GM21367 (cell line): ENCODE measurements at regions not wholly inside any gene's neighbourhood (a gene's known extent, or its start where the extent isn't known, plus 50 kb on each side); places are given as distances from the start of the nearest gene placed in this dataset.
"Not testable (repeated sequence)": the region's sequence is repeated elsewhere in the genome, so short reads cannot be mapped to it uniquely, and the experiment has no call there.

Source experiments
- ATAC-seq: cut with Tn5 transposase; IDR thresholded peaks from one replicate; pipeline ENCODE4 v1.9.1; 2021; ENCODE audit not compliant: unreplicated experiment

DNA sequence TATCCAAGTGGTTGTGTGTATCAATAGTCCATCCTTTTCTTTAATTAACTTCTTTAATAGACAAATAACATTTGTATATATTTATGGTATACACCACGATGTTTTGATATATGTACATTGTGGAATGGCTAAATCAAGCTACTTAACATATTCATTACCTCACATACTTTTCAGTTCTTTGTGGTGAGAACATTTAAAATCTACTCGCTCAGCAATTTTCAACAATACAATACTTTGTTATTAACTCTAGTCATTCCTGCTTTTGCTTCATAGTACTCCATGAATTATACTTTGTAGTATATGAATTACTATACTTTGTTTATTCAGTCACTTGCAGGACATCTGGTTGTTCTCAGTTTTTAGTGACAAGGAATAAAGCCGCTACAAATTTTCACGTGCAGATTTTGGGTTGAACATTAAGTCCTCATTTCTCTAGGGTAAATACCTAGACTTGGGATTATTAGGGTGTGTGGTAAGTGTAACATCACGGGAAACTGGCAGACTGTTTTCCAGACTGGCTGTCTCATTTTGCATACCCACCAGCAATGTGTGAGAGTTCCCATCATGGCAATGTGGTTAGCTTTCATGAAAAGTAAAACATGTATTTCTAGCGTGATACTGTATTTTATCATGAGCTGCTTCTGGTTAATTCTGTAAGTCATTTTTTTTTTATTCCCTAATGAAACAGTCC lies 354.4 kb upstream of the WWC1 start:
- no peak for ATAC-seq

DNA sequence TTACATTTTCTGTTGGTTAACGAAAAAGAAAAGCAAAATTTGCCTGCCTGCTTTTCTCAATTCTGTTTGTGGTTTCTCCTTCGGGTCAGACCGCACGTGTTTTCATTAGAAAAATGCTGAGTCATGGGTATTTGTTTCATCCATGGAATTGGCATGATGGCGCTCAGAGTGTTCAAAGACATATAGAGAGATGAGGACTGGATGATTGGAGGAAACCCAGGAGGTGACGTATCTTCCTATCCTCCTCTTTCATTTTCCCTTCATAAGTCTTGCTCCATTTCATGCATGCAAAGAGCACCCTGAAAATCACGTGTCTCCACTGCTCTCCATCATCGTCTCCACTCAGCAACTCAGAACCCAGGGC lies 353.8 kb upstream of the WWC1 start:
- ATAC-seq, result no peak

DNA sequence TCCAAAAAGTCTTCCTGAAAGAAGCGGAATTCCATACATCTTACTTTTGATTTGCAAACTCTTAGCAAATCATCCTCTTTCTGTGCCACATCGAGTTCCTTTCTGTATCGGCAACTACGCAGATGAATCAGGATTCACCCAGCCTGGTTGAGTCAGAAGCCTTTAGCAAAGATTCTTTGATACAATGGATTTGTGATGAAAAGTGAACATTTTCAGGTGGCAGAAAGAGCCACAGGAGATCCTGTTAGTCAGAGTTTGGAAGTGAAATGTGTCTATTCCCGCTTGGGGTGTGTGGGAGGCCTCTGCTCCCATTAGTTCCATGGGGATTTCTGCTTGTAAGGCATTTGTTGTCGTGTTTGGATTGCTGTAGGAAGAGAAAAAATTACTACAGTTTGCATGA lies 351.8 kb upstream of the WWC1 start:
- no peak for ATAC-seq

DNA sequence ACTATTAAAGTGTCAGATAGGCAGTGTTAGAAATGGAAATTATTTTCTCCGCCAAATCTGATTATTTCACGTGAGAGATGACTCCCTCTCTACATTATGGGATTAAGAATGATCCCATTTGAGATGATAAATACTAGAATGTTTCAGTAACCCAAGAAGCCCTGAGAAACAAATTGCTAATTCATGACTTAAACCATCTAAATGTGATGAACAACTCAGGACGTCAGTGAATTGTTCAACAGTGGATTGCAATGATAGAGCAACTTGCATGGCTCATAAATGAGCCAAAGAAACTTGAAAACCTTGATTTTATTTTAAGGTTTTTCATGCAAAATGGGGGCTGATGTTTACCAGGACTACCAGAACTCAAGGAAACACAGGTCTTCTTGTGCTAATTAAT lies 350.5 kb upstream of the WWC1 start:
- ATAC-seq, result no peak

DNA sequence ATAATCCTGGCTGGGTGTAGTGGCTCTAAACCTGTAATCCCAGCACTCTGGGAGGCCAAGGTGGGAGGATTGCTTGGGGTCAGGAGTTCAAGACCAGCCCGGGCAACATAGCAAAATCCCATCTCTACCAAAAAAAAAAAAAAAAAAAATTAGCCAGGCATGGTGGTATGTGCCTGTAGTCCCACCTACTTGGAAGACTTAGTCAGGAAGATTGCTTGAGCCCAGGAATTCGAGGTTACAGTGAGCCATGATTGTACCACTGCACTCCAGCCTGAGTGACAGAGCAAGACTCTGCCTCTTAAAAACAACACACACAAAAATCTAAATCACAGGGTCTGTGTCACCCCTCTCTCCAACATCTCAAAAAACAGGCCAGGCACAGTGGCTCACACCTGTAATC lies 349.9 kb upstream of the WWC1 start:
- ATAC-seq, result not testable (repeated sequence)

DNA sequence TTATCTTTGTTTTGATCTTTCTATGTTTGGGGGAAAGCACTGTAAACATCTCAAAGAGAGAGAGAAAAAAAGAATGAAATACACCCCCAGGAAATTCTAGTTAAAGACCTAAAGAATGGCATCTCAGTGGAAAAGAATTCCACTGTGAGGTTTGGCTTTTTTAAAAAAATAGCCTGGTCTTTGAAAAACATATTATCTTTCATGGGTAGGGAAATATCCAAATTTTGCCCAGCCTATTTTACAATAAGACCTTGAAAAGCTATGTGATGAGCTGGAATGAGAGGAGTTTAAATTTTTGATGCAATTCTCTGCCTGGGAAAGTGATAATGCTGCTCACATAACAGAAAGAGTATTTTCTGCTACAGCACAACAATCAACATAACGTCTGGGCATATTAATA lies 348.1 kb upstream of the WWC1 start:
- no peak for ATAC-seq

DNA sequence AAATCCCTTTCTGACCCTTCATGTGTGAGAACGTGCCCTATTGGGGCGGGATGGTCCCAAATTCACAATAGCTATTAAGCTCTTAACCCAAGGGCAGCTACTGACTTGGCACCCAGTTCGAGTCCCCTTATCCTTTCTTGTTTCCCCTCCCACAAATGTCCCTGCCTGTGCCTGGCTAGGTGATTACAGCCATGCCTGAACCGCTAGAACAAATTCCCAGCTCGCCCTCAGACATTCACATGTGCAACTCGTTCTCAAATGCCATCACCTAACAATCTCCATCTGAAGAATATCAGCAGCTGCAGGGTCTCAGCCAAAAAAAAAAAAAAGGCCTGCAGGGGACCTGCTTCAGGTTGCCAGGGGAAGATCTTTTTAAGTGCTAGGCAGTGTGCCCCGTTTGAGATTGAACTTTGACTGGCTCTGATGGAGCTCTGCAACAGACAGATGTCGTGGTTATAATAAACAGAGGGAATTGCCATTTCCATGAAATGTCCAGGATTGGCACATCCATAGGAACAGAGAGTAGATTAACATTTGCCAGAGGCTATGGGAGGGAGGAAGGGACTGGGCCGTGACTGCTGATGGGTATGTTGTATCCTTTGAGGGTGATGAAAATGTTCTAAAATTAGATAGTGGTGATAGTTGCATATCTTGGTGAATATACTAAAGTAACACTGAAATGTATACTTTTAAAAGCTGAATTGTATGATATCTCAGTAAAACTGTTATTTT lies 347.2 kb upstream of the WWC1 start:
- ATAC-seq, result no peak

DNA sequence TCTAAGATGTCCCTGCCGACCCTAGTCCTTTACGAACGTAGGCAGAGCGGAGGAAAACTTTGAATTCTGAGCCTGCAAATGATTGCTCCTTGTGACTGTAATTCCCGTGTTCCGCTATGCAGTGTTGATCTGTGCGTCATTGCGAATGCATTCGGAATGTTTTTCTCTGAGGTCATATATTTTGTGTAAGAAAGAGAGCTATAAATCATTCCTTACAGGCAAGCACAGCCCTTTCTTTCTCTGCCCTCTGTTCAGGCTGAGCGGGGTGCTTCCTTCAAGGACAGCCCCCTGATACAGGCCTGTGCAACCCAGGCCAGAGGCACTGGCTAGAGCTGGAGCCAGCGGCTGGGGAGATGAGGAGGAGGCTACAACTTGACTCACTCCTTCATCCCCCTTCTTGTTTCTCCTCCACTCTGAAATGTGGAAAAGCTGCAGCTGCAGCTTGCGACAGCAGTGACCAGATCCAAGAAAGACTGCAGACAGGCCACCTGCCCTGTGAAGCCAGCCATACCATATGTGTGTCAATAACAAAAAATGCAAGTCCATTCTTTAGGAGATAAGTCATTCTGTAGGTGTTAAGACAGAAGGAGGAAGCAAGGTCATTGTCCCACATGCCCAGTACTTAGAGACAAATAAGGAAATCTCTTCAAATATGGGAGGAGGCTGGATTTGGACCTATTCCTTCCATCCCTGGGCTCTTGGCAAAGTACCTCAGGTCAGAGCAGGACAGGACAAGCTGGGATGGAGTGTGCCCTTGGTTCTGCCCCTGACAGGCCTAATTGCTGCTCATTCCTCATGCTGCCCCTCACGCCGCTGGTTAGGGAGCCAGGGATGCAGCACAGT lies 345.7 kb upstream of the WWC1 start:
- no peak for ATAC-seq

DNA sequence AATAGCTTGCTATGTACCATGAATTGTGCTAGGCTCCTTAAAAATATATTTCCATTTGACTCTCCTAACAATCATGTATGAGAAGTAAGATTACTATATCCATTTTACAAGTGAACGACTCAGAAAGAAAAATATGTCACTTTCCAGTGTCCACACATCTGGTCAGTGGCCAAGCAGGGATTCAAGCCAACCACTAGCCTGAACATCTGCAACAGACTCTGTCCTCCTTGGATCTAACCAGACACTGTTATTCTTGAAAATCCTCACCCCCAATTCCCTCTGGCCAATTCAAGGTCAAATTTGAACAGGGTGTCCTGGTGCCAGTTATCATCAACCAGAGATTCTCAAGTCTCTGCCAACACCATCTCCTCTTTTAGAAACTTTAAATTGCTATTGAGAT lies 344.1 kb upstream of the WWC1 start:
- ATAC-seq, result no peak

DNA sequence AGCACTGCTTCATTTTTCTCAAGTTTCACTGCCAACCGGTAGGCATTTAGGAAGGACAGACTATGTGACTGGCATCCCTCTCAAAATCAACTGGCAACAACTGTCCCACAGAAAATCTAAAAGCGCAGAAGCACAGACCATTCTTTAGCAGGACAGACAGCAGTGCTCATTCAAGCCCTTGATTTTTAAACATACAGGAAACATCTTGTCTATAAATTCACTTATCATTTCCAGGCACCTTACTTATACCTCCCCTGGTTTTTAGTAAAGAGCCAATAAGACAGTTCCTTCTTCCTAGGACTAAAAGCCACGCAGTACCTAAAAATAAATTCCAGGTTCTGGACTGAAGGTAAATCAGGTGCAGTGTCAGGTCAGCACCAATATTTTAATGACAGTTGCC lies 343.2 kb upstream of the WWC1 start:
- ATAC-seq, result no peak

DNA sequence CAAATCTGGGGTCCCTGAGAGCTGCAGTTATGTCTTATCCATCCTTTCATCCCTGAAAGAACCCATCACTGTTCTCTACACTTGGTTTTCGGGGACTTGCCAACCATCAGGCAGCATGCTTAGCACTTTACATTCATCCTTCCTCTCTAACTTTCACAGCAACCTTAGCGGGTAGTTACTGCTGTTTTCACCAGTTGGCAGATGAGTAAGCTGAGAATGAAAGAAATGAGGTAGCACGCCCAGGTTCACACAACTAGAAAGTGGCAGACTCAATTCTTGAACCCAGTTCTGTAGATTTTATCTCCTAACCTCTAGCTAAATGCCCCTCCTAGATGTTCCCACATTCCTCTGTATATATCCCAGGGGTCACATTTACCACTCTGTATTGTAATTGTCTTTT lies 342.0 kb upstream of the WWC1 start:
- ATAC-seq, result no peak

DNA sequence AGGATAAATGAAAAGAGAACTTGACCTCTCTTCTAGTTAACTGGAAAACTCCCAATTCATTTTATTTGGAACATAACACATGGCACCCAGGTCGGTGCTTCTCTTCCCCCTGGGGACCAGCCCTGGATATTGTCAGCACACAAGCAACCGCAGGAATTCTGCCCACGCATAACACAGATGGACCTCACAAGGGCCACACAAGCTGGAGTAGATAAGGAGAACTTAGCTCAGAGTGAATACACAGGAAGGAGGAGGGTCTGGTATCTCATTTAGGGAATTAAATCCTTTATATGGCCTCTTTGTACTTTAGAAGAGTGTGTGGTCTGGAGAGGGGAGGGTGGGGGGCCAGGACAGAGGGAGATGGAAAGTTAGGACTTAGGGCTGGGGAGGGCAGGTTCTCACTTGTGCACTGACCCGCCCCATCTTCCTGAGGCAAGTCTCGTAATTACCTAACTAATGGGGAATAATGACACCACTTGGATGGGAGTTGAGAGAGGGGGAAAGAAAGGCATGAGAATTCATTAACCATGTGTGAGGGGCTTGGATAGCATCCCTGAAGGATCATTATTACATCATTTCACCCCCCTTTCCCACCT lies 341.2 kb upstream of the WWC1 start:
- no peak for ATAC-seq

DNA sequence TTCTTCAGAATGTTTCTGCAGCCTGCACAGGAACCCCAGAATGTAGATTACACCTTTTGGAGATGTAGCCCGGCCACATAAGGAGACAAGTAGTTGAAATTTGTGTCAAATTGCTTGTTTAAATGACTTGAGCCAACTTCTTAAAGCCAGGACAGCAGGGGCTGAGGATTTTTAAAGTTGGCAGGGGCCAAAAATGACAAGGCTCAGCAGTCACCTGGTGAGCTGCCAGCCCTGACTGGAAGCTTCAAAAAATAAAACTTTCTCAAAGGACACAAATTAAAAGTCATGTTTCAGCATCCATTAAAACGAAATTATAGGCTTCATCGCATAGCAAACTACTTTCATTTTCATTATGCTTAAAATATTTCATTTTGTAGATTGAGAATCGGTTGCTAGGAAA lies 340.3 kb upstream of the WWC1 start:
- ATAC-seq, result no peak

DNA sequence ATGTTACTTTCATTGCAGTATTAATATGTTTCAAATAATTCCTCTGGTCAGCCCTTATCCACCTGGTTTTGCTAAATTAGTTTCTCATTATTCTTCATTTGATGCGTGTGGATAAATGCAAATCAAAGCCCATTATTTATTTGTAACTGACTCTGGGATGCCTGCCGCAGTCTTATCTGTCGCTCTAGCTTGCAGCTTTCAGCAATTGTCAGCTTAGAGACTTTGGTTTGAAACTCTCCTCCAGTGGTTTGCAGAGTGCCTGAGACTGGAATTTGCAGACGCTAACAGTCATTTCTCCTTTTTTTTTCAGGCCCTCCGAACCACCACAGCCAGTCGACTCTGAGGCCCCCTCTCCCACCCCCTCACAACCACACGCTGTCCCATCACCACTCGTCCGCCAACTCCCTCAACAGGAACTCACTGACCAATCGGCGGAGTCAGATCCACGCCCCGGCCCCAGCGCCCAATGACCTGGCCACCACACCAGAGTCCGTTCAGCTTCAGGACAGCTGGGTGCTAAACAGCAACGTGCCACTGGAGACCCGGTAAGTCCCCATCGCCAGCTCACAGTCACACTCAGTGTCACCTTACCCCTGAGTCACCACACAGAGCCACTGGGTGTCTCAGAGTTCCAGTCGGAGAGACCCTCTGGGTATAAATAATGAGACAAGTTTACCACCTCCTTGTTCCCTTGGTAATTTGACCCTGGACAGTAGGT lies 339.0 kb upstream of the WWC1 start:
- no peak for ATAC-seq

DNA sequence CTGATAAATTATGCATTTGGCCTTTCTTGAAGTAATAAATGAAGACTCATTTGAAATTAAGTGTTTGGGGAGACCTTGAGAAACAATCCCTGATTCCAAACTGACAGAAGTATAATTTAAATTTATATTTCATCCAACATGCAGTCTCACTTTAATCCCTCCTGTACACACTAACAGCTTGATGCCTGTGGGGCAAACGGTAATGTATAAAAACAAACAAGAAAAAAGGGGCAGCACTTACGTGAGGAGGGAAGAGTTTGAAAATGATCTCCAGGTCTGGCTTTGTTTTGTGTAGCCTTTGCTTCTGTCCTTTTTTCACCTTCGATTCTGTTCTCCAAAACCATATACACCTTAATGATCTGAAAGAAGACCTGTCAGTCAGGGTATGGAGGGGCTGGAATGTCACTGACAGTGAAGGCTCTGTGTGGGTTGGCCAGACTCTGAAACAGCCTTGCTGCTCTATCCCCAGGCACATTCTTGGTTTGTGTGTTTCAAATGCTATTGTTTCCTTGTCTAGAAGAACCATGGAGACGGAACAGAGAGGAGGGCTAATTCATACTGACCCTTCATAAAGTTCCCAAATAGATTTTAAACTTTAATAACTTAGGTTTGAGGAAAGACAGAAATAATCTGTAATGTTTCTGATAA lies 338.2 kb upstream of the WWC1 start:
- no peak for ATAC-seq

DNA sequence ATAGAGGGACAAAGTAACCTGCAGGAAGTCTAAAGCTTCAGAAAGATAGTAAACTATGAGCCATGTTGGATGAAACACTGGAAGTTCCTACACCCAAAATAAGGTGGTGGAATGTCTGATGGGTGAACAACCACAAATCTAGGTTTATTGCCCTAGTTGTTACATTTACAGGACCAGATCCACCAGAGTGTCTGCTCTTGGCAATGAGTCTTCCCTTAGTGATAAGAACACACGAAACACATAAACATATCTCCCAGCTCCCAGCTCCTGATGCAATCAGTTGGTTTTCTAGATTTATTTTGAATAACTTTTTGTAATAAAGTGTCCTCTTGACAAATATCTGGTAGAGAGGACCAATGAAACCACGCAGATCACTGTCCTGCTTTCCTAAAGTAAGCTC lies 329.7 kb upstream of the WWC1 start:
- no peak for ATAC-seq

DNA sequence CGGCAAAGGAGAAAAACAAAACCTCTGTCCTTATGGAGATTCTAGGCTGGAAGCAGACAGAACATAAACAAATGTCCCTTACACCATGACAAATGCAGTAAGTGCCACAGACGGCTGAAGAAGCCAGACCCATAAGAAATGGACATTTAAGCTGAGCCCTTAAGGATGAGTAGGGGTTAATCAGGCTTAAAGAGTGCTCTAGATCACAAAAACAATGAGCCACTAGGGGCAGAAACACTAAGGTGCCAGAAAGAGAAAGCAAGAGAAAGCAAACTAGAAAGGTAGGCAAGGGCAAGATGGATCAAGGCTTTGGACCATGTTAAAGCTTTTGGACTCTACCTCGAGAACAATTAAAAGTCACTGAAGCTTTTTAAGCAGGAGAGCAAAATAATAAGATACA lies 326.9 kb upstream of the WWC1 start:
- ATAC-seq, result no peak

DNA sequence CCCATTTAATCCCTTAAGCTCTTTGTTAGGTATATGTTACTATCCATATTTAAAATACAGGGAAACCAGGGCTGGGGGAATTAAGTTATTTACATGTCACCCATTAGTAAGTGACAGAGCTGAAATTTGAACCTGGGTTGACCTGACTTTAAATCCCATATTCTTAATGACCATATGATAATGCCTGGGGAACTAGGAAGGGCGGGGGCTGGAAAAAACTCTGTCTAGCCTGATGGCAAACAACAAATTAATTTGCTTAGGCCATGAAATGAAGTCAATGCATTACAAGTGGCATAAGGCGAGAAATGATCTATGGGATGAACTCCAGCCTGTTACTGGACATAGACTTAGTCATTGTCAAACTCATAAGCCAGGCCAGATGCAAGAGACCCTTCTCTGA lies 325.7 kb upstream of the WWC1 start:
- ATAC-seq, result no peak

DNA sequence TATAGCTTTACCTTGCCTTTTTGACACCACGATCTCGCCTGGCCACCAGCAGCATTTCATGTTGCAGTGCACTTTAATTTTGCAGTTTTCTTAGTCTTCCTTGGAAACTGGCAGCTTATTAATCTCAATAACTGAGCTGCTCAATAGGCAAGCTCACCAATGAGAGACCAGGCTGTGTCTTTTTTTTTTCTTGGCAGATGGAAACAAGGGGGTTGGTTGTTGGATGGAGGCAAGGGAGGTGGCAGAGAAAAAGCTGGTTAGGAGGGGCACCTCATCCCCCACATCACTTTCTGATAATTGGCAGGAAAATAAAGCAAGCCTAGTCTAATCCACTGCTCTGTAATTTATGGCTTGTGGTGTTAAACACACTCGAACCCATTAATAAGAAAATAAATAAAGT lies 324.5 kb upstream of the WWC1 start:
- no peak for ATAC-seq

DNA sequence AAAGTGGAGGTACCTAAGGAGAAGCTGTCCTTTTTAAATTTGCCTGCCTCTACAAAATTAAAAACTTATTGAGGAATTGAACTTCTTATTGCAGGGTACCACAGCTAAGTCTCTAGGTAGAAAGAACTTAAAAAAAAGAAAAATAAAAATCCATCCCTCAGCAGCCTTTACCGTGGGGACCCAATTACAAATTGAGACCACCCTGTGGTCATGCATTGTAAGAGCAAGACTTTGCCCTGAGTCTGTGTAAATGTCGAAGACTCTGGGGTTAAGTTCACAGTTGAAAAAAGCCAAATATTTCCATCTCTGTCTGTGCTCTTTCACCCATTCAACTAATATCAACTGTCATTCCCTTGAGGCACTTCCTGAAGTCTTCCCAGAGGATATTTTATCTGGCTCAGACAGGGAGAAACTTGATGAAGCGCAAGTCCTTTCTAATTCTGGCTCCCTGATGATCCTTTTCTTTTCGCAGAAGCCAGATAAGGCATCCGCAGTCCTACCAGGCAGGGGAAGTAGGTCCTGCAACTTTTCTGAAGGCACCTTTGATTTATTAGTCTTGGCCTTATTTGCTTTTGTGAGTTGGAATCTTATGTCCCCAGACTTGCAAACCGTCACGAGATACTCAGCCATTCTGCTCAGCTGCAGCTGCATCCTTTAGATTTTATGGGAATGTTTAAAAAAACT lies 323.8 kb upstream of the WWC1 start:
- no peak for ATAC-seq
